ENCODE measurements at regions not wholly inside any gene's neighbourhood (a gene's known extent, or its start where the extent isn't known, plus 50 kb on each side); places are given as distances from the start of the nearest gene placed in this dataset.

- TF ChIP-seq EZH2 (IDR thresholded peaks at IDR 0.05; ENCODE audit: borderline replicate concordance, low read depth, low read length, severe bottlenecking) (no peak), CTCF (IDR thresholded peaks at IDR 0.05; ENCODE audit: borderline replicate concordance, extremely low read depth, low read length, poor library complexity, severe bottlenecking) (no peak)
Observed at GRCh38 chr6:82030301-82030700, 217.2 kb downstream of the IBTK start.

Data from DND-41 (cell line).